Right renal cortex interstitium (tissue), 3 donors: ENCODE measurements at regions not wholly inside any gene's neighbourhood (a gene's known extent, or its start where the extent isn't known, plus 50 kb on each side); places are given as distances from the start of the nearest gene placed in this dataset.

Experiments
- DNase-seq, 3 donors: peaks; one replicate each; pipeline ENCODE4 v3.0.0-alpha.2; 2013; ENCODE audit warnings: low read depth in 3 of 3, low spot score in 2 of 3

DNA sequence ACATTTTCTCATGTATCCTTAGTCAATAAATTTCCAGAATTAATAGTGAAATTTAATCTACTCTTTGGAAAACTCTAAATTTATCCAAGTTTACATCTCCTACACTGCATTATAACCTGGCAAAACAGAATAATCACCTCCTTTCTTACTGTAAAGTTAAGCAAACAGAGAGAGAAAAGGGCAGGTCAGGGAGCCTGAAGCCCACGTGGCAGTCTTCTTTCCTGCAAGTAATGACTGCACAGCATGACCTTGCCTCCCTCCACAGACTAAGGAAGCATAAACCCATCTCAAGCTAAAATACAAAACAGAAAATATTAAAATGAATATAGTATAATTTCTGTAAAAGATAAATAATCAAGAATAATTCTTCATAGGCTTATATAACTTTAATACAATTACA, 1153.0 kb downstream of the C4orf33 start:
- no peak for DNase-seq

DNA sequence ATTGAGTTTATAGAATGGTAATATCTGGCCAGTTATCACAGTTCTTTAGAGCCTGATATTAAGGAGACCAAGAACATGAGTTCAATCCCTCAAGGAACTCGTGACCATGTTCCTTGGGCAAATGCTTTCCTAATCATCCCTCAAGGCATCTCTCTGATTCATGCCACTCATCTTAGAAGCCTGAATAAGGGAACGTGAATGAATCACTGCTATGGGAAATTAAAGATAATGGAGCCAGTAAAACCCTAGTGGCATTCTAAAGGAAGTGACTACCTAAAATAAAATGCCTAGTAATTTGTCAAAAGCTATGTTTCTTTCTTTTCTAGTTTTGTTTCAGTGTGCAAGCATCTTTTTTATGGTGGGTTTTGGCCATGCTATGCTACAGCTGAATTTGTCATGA, 1161.3 kb downstream of the C4orf33 start:
- DNase-seq, result no peak

DNA sequence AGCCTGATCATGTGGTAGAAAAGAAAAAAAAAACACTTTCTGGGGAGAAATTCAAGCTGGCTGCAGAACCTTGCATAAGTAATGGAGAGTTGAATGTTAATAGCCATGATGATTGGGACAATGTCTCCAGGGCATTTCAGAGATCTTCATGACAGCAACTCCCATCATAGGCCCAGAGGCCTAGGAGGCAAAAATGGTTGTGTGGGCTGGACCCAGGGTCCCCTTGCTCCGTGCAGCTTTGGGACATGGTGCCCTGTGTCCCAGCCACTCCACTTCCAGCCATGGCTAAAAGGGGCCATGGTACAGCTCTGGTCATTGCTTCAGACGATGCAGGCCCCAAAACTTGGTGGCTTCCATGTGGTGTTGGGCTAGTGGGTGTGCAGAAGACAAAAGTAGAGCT, 1170.9 kb downstream of the C4orf33 start:
- no peak for DNase-seq

DNA sequence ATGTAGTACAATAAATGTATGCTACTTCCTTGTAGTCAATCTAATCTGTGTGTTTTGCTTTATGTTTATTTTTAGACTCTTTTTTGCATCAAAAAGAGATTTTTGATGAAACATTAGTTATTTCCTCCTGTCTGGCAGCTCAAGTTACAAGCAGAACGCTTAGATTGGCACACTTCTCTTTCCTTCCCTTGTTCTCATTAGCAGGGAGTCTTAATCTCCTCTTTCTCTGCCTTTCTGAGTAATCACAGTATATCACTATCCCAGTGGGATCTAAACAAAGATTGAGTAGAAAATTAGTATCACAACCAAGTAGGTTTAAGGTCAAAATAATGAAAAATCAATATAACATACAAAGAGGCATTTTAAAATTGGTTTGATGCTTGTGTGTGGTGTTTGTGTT, 1192.6 kb downstream of the C4orf33 start:
- no peak for DNase-seq

DNA sequence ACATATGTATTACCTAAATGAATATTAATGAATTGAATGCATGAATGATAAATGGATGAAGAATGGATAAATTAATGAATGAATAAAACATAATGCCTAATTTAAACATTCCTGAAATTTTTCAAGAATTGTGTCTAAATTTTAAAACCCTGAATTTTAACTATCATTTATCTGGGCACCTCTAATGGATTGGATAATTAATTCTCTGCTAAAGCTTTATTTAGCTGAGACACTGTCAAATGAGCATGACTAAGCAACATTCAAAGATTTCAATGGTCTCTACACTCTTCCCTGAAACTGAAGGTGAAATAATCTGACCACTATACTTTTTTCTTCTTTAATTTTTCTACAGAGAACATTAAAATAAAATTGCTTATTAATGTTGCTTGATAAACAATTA, 1197.7 kb downstream of the C4orf33 start:
- no peak for DNase-seq

DNA sequence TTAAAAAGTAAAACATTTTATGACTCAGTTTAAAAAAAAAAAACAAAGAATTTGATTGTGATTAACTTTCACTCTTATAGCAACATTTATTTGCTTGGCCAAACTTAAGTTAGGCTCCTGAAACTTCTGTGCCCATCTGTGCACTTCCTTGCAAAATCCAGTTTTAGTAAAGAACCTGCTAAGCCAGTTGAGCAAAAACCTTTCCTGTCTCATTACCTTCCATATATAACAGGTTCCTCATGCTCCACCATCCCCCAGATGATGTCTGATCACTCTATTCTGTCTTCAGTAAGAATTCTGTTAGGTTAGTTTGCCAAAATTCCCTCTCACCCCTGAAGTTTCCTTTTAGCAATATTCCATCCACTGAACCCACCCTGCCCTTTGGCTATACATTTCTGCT, 1200.5 kb downstream of the C4orf33 start:
- DNase-seq, result no peak

DNA sequence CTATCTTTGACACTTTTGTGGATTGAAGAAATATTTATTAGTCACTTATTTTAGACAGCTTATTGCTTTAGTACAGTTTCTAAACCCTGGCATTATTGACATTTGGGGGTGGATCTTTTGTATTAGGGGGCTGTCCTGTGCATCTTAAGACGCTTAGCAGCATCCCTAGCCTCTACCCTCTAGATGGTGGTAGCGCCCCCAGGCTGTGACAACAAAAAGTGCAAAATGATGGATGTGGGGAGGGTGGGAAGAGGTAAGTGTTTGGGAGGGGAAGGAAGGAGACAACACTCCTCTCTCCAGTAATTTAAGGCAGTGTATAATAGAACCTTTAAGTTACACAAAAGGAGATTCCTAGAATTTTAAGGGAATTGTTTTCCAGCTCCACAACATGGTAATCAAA, 1210.6 kb downstream of the C4orf33 start:
- no peak for DNase-seq

DNA sequence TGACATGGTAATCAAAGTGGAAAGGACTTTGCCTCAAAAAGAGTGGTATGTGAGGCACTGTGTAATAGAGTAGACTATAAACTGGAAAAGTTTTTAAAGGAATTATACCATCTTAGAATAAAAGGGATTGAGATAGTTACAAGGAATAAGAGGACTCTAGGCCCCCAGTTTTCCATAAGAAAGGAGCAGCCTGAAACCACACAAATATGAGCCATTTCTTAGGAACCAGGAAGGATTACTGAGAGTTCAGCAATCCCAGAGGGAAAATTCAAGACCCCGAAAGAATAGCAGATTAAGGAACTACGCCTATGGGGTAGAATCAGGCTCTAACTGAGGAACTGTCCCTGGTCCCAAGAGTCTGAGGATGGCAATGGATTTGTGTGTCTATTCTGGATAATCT, 1213.3 kb downstream of the C4orf33 start:
- no peak for DNase-seq

DNA sequence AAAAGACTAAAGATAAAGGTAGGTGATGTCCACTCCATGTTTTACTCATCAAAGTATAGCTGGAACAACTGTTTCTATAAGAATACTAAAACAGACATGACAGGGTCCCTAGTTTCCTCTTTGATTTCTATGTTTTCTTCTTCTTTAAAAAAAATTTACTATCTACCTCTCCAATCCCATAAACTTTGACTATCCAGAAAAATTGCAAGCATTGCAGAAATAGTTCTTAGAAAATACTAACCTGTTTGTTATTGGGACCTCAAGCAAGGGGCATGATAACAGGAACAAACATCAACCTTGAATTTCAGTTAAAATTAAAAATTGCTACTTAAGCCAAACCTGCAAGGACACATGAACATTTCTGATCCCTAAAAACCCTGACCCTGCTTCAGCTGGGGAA, 1226.5 kb downstream of the C4orf33 start:
- no peak for DNase-seq

DNA sequence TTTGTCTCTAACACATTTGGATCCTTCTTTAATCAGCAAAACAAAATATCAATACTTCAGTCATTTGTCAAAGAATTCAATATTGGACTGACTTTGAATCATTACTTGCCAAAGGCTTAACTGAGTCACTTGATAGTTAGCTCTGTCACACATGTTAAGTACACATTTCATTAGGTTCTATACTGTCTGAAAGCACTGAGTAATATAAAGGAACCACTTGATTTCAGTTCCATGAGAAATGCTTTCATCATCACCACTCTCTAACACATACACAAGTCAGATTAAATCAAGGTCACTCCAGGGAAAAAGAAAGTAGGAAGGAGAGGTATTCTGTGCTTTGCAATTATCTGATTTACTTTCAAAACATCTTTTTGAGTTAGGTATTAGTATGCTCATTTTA, 1233.1 kb downstream of the C4orf33 start:
- DNase-seq, result no peak

DNA sequence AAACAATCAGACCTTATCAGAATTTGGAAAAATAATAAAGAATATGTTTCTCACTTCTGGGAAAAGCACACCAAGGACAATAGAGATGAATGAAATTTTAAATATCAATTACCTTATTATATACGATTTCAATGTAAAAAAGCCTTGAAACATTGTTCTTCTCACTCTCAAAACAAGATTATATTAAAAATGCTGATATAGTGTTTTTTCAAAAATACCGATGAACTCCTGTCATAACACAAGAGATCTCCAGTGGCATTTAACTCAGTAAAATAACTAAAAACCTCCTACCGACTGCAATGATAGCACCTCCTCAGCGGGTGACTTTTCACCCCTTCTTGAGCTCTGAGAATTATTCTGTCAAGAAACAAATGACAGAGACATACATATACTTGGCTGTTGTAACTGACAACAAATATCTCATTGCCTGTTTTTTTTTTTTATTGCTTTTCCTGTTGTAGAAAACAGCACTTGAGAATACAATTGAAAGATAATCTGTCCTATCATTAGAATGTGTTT, 1237.3 kb downstream of the C4orf33 start:
- no peak for DNase-seq

DNA sequence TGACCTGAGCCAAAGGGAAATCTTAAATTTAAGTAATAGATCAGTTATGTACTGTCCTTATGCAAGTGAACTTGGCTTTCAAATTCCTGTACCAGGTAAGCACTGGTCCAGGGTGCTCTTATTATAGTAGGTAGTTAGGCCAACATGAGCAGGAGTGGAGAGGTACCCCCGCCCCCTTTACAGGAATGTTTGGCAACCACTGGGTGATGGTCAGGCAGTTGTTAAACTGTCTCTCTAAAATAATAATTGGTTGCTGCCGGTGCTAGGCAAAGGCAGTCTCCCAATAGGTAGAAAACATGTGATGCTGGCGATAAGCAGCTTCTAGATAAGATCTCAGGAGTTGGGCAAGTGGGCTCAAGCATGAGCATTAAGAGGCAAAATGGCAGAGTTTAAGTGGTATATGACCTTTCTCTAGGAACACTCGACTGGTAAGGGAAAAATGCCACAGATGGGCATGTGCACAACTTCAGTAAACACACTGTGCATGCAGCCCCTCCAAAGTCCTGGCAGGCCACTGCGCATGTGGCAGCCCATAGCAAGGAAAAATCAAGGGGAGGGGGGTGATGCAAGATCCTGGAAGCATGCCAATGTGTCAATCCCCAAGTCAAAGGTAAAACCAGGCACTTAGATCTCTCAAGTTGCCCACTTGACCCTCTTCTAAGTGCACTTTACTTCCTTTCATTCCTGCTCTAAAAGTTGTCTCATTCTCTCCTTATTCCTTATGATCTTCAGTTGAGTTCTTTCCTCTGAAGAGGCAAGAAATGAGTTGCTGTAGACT, 1239.7 kb downstream of the C4orf33 start:
- DNase-seq, result no peak

DNA sequence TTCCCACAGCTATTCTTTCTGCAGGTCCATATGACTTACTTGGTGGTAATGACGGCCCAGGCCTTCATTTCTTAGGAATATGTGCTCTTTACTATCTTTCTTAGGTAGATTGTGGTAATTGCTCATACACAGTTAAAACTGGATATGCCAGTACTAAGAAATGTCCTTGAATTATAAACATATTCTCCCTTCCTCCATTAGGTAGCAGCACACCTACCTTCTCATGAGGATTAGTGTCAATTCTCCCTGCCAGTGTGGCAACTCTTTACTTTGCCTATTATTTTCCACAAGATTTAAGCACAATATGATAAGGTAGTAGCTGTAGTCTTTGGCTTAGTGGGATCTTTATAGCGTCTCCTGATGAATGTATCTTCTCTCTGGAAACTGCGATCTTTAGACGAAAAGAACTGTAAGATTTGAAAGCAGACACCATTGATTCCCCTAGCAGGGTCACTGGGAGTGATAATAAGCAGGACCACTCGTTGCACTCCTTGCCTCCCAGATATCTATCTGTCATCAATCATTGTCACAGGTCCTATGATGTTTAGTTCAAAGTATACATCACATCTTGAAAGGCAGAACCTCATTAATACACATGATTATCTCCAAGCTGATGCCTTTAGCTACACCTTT, 1240.7 kb downstream of the C4orf33 start:
- DNase-seq, result no peak

DNA sequence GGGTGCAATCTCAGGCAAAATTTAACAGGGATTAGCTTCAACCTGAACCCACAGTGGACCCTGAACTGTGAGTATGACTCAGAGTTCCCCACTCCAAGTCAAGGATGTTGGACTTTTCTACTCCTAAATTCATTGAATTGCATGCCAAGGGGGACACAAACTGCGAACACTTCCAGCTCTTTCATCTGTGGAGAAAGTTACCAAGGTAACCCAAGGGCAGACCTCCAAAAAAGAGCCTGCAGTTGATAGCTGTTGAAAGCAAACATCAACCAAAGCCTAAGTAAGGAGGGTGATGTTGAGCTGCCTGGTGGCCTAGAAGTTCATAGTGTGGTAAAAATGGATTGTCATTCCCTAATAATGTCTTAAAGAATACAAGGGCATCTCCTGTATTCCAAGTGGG, 1242.9 kb downstream of the C4orf33 start:
- no peak for DNase-seq

DNA sequence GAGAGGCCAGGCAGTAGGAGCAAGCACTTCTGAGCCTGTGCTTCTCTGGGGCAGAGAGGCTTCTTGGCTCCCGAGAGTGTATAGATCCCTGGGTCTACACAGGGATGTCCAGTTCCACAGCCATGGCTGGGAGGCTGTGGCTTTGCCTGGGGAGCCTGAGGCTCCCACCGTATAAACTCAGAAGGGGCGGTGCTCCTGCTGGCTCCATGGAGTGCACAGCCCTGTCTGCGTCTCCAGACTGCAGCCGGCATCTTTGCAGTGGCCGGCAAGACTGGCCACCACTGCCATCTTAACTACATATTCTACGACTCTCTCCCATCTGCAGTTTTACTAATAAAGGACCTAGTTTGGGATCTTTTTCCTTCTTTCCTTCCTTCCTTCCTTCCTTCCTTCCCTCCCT, 1253.8 kb downstream of the C4orf33 start:
- DNase-seq, result no peak

DNA sequence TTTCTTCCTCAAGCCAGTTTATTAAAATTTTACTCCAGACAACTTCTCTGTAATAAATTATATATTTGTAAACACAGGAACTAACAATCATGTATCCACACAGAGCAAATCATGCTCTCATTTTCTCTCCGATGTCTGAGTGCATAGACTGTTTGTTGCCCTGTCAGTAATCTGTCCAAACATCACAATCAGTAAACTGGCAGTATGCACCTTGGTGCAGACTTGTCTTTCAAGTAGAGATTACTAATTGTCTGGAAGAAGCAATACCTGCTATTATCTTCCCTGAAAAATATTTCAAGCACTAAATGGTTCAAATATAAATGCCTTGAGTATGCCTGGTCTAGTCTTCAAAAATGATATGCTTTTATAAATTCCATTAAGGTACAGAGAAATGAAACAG, 1260.9 kb downstream of the C4orf33 start:
- DNase-seq, result no peak

DNA sequence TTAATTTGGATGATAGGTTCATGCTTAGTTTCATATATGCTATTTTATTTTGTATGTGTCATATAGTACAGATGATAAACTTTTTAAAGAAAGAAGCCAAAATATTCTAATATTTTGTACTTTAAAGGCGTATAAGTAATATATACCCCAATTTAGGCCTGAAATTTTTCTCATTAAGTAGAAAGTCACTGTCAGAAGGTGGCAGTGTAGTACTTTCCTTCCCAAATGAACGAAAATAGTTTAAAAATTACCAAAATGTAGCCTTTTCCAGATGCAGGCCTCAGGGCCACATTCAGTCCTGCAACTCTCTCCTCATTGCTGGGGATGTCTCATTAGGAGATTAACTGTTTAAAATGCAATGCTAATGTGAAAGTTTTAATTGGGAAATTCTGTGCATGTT, 1263.6 kb downstream of the C4orf33 start:
- no peak for DNase-seq

DNA sequence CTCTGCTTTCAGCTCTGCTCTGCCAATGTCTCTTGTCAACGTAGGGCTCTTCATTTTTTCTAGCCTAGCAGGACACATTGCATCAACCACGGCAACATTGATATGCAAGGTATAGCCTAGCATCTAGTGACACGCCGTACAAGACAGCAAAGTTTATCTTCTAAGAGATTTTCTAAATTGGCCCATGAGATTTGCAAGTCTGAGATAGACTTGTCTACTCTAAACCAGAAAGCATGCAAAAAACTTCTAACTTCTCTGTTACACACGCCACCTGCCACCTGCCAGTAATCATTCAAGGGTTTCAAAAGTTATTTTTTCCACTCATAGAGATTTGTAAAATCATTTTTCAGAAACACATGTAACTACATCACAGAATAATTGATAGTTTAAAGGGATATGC, 1265.7 kb downstream of the C4orf33 start:
- DNase-seq, result no peak

DNA sequence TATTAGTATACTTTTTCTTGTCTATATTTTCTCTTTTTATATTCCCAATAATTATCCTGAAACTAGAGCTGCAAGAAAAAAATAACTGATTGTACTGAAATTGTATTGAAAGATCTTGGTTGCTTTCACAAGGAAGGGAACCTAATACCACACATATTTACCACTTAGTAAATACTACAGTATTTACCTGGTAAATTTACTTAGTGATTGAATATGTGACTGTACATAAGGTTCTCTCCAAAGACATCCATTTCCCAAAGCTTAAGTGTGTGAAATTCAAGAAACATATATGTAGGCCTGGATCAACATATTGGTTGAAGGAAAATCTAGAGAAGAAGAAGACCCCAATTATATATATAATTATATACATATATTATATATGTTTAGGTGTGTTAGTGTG, 1272.7 kb downstream of the C4orf33 start:
- DNase-seq, result no peak

DNA sequence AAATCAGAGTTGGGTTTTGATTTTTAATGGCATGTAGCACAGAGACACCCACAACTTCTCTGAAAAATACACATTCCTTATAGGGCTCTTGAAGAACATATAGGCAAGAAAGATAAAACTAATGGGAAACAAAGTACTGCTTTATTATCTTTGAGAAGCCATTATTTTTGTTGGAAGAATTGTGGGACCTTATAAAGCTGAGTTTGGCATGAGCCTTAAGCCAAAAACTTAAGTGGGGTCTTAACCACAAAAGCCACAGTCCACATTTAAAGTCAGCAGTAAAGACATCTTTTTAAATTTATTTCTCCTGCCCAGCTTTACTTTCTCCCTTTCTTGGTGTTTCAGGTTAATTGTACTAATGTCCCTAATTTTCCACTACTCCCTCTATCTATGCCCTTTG, 1297.3 kb downstream of the C4orf33 start:
- no peak for DNase-seq

DNA sequence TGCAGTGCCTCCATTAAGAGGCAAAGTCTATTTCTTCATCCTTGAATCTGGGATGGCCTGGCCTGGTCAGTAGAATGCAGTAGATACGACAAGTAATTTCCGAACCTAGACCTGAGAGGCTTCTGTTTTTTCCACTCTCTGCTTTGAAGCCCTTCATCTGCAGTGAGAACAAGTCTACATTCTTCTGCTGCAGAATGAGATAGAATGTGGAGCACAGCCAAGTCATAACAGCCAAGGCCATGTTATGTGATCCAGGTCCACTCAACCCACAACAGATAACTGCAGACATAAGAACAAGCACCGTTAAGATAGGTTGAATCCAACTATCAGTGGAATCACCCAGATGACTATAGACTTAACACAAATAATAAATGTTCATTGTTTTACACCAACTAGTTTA, 1297.7 kb downstream of the C4orf33 start:
- no peak for DNase-seq

DNA sequence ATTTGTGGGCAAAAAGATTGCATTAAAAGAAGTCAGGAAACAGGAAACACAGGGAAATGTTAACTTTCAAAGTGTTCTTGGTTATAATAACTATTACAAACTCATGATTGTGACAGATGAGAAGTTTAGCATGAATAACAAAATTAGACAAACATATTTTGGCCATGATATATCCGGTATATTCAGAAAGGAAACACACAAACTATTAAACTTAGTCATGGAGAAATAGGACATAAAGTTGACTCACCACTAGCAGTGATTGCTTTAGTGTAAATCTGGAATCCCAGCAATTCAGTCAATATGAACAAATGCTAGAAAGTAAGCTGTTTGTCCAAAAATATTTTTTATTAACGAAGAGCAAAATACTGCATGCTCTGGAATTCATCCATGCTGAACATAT, 1299.9 kb downstream of the C4orf33 start:
- DNase-seq, result no peak

DNA sequence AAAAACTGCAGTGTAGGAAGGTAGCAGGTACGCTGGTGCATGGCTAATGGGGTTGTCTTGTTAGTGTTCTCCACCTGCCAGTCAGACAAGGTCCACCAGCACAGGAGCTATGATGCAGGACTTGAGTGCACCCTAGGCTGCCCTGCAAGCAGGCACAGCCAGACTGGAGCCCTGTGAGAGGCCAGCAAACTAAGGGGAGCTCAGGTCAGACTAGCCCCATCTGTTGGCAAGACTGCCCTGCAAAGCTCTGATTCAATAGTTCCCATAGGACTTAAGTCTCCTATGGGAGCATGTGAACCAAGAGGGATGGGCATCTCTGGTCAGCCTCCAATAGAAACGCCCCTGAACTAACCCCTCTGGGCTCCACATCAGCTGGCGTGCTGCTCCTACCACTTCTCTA, 1307.3 kb downstream of the C4orf33 start:
- no peak for DNase-seq
